ENCODE measurements at regions not wholly inside any gene's neighbourhood (a gene's known extent, or its start where the extent isn't known, plus 50 kb on each side); places are given as distances from the start of the nearest gene placed in this dataset.

- no peak for TF ChIP-seq POLR2A (IDR thresholded peaks at IDR 0.05)
- no peak for TF ChIP-seq CTCF (IDR thresholded peaks at IDR 0.05)
Observed at GRCh38 chr4:81712714-81713113, 241.0 kb upstream of the RASGEF1B start.
